Keratinocyte (primary cell): ENCODE measurements at regions not wholly inside any gene's neighbourhood (a gene's known extent, or its start where the extent isn't known, plus 50 kb on each side); places are given as distances from the start of the nearest gene placed in this dataset.

Experiments used
- DNase-seq: peaks from one replicate; pipeline ENCODE4 v3.0.0-alpha.2; 2011; ENCODE audit warnings: low read depth, missing footprints, low spot score
- FAIRE-seq: peaks from 2 replicates; lab custom pipeline; 2011; peaks lifted over from hg19 to GRCh38; lab: Jason Lieb, UNC
- H2AFZ ChIP-seq: 2 replicates; pipeline ENCODE4 v1.6.0; 2012; ENCODE audit warnings: low read length, control low read depth, inconsistent platforms; ENCODE audit not compliant: control insufficient read depth
- H3K27ac ChIP-seq: 2 replicates; pipeline ENCODE4 v1.5.1; 2011; ENCODE audit warnings: low read length; ENCODE audit not compliant: control insufficient read depth, insufficient read depth
- H3K27me3 ChIP-seq: 3 replicates; pipeline ENCODE4 v1.6.0; 2011; ENCODE audit warnings: low read length; ENCODE audit not compliant: control insufficient read depth, insufficient read depth; ENCODE audit errors: extremely low read depth
- H3K36me3 ChIP-seq, 2 experiments: 2 replicates in 1 of 2; 3 replicates in 1 of 2; pipeline ENCODE4 v1.5.1; 2011; ENCODE audit warnings: low read length in 2 of 2, mild to moderate bottlenecking in 1 of 2; ENCODE audit not compliant: control insufficient read depth in 2 of 2, insufficient read depth in 2 of 2; ENCODE audit errors: extremely low read depth in 1 of 2
- H3K4me1 ChIP-seq: 3 replicates; pipeline ENCODE4 v1.5.1; 2011; ENCODE audit warnings: low read length; ENCODE audit not compliant: control insufficient read depth, insufficient read depth; ENCODE audit errors: extremely low read depth
- H3K4me2 ChIP-seq: 3 replicates; pipeline ENCODE4 v1.6.0; 2011; ENCODE audit warnings: low read depth, low read length; ENCODE audit not compliant: control insufficient read depth, insufficient read depth; ENCODE audit errors: extremely low read depth
- H3K4me3 ChIP-seq, 3 experiments: fragments of 200-600 bp in 1 of 3; sonication (generic) in 1 of 3; 2 replicates in 2 of 3; 3 replicates in 1 of 3; pipeline ENCODE4 v1.5.1; 2011 to 2016; ENCODE audit warnings: low read length in 3 of 3, mild to moderate bottlenecking in 3 of 3, control low read depth in 2 of 3, inconsistent platforms in 1 of 3, low read depth in 1 of 3, mixed read lengths in 1 of 3, mixed run types in 1 of 3, moderate library complexity in 1 of 3; ENCODE audit not compliant: control insufficient read depth in 2 of 3, insufficient read depth in 2 of 3; ENCODE audit errors: extremely low read depth in 1 of 3
- H3K79me2 ChIP-seq: 2 replicates; pipeline ENCODE4 v1.6.0; 2012; ENCODE audit warnings: low read length; ENCODE audit not compliant: control insufficient read depth, insufficient read depth
- H3K9ac ChIP-seq: 3 replicates; pipeline ENCODE4 v1.6.0; 2011; ENCODE audit warnings: low read length; ENCODE audit not compliant: control insufficient read depth, insufficient read depth; ENCODE audit errors: extremely low read depth
- H3K9me1 ChIP-seq: 3 replicates; pipeline ENCODE4 v1.6.0; 2011; ENCODE audit warnings: low read length; ENCODE audit not compliant: control insufficient read depth, insufficient read depth; ENCODE audit errors: extremely low read depth
- H3K9me3 ChIP-seq: 2 replicates; pipeline ENCODE4 v1.5.1; 2012; ENCODE audit warnings: low read depth, low read length; ENCODE audit not compliant: control insufficient read depth
- H4K20me1 ChIP-seq: 3 replicates; pipeline ENCODE4 v1.6.0; 2011; ENCODE audit warnings: low read length; ENCODE audit not compliant: control insufficient read depth, insufficient read depth; ENCODE audit errors: extremely low read depth
- CTCF ChIP-seq, 3 experiments: IDR thresholded peaks in 1 of 3; conservative IDR thresholded peaks in 1 of 3; optimal IDR thresholded peaks in 1 of 3; 2 replicates in 2 of 3; 3 replicates in 1 of 3; pipeline versions ENCODE3 to v1.5.1; 2011; ENCODE audit warnings: low read length in 3 of 3, mild to moderate bottlenecking in 3 of 3, moderate library complexity in 2 of 3, control low read depth in 1 of 3, inconsistent platforms in 1 of 3; ENCODE audit not compliant: insufficient read depth in 2 of 3; ENCODE audit errors: extremely low read depth in 1 of 3
- EZH2 ChIP-seq: IDR thresholded peaks from one replicate; pipeline ENCODE4 v1.6.1; 2012; ENCODE audit warnings: inconsistent platforms, mild to moderate bottlenecking, low read length, moderate library complexity
- dilution Hi-C: fragments of 300-500 bp; cut with MboI; formaldehyde crosslinking; loops from one replicate; pipeline ENCODE4 v1.7.0; 2020; ENCODE audit warnings: low sequenced_read_pairs; ENCODE audit not compliant: extremely low pct_ligation_motif_present

GRCh38 chr6:125564941-125565340 is 184.5 kb upstream of the HEY2 start:
- Histone ChIP-seq H3K4me3 (no peak overlapping the region), H3K36me3 (no peaks in the 10 kb centered on the region), H3K9me3 (no peaks in the 10 kb centered on the region), H3K4me2 (no peak overlapping the region), H3K9ac (no peak overlapping the region), H4K20me1 (no peaks in the 10 kb centered on the region), H3K4me1 (no peaks in the 10 kb centered on the region), H3K27ac (no peak overlapping the region), H2AFZ (no peak overlapping the region), H3K79me2 (no peaks in the 10 kb centered on the region), H3K27me3 (no peaks in the 10 kb centered on the region), H3K9me1 (no peaks in the 10 kb centered on the region)
- FAIRE-seq (no peak), DNase-seq (no peak)
- dilution Hi-C loops = no loop called here
- TF ChIP-seq EZH2 (no peak), CTCF (optimal IDR thresholded peaks at IDR 0.05 in 1 of 3, IDR thresholded peaks at IDR 0.05 in 1 of 3, conservative IDR thresholded peaks at IDR 0.05 in 1 of 3; ENCODE audit: extremely low read depth in 1 of 3, insufficient read depth in 2 of 3, low read length in 3 of 3) (no peak)

GRCh38 chr6:125567407-125567806 is 182.0 kb upstream of the HEY2 start:
- Histone ChIP-seq H3K9ac (no peak overlapping the region), H3K36me3 (no peaks in the 10 kb centered on the region), H3K79me2 (no peaks in the 10 kb centered on the region), H4K20me1 (no peaks in the 10 kb centered on the region), H3K27ac (no peak overlapping the region), H3K4me1 (no peaks in the 10 kb centered on the region), H3K27me3 (no peaks in the 10 kb centered on the region), H3K4me3 (no peak overlapping the region), H3K9me3 (no peaks in the 10 kb centered on the region), H2AFZ (no peak overlapping the region), H3K9me1 (no peaks in the 10 kb centered on the region), H3K4me2 (no peak overlapping the region)
- dilution Hi-C loops = no loop called here
- TF ChIP-seq EZH2 (no peak), CTCF (optimal IDR thresholded peaks at IDR 0.05 in 1 of 3, IDR thresholded peaks at IDR 0.05 in 1 of 3, conservative IDR thresholded peaks at IDR 0.05 in 1 of 3; ENCODE audit: extremely low read depth in 1 of 3, insufficient read depth in 2 of 3, low read length in 3 of 3) (no peak)
- FAIRE-seq (no peak), DNase-seq (no peak)
